PC-9 (cell line): ENCODE measurements at regions not wholly inside any gene's neighbourhood (a gene's known extent, or its start where the extent isn't known, plus 50 kb on each side); places are given as distances from the start of the nearest gene placed in this dataset.

Experiments
- BruUV-seq: library from RNA; stranded (reverse); fragments of 400-500 nt; replicated peaks from 2 replicates; lab custom pipeline; 2021; lab: Mats Ljungman, UMichigan
- CTCF ChIA-PET: fragments of 300-600 bp; sonication (Branson Sonifier 250); formaldehyde crosslinking; loops from one replicate; lab custom pipeline; 2022; ENCODE audit warnings: antibody characterized with exemption; lab: Charles Lee
- POLR2A ChIA-PET: fragments of 300-600 bp; sonication (Branson Sonifier 250); formaldehyde crosslinking; loops from one replicate; lab custom pipeline; 2022; ENCODE audit warnings: antibody characterized with exemption; ENCODE audit not compliant: unreplicated experiment; lab: Charles Lee
- DNase-seq, 2 experiments: peaks; one replicate each; pipeline versions ENCODE4 v3.0.0 to v3.0.0-alpha.2; 2015 to 2022; ENCODE audit warnings: mixed read lengths in 1 of 2
- H2AFZ ChIP-seq: fragments of 200-600 bp; sonication (generic); 2 replicates; pipeline ENCODE4 v1.8.1; 2017; ENCODE audit warnings: antibody characterized with exemption
- H3F3A ChIP-seq: fragments of 200-600 bp; sonication (generic); 2 replicates; pipeline ENCODE4 v1.8.1; 2017; ENCODE audit warnings: antibody characterized with exemption, mild to moderate bottlenecking, low read depth; ENCODE audit not compliant: insufficient read depth
- H3K27ac ChIP-seq: fragments of 200-600 bp; sonication (generic); 2 replicates; pipeline ENCODE4 v1.6.1; 2016; ENCODE audit warnings: mixed run types
- H3K27me3 ChIP-seq: fragments of 200-600 bp; sonication (generic); 2 replicates; pipeline ENCODE4 v1.6.1; 2016; ENCODE audit warnings: low read depth, mixed run types; ENCODE audit not compliant: insufficient read depth
- H3K36me3 ChIP-seq: fragments of 200-600 bp; sonication (generic); 2 replicates; pipeline ENCODE4 v1.6.1; 2016; ENCODE audit warnings: low read depth, mixed run types
- H3K4me1 ChIP-seq: fragments of 200-600 bp; sonication (generic); replicated peaks from 2 replicates; pipeline ENCODE4 v1.6.1; 2016; ENCODE audit warnings: mixed run types; ENCODE audit not compliant: insufficient read depth
- H3K4me2 ChIP-seq: fragments of 200-600 bp; sonication (generic); 2 replicates; pipeline ENCODE4 v1.6.1; 2017; ENCODE audit warnings: mixed run types
- H3K4me3 ChIP-seq: fragments of 200-600 bp; sonication (generic); 2 replicates; pipeline ENCODE4 v1.6.1; 2016; ENCODE audit warnings: mixed run types
- H3K79me2 ChIP-seq: fragments of 200-600 bp; sonication (generic); 2 replicates; pipeline ENCODE4 v1.6.1; 2017; ENCODE audit warnings: low read depth, mixed run types
- H3K9me2 ChIP-seq: fragments of 200-600 bp; sonication (generic); 2 replicates; pipeline ENCODE4 v1.8.1; 2017; ENCODE audit warnings: mild to moderate bottlenecking; ENCODE audit not compliant: insufficient read depth
- H3K9me3 ChIP-seq: fragments of 200-600 bp; sonication (generic); 2 replicates; pipeline ENCODE4 v1.8.1; 2016; ENCODE audit warnings: low read depth; ENCODE audit not compliant: insufficient read depth
- H4K20me1 ChIP-seq: fragments of 200-600 bp; sonication (generic); 2 replicates; pipeline ENCODE4 v1.8.1; 2017; ENCODE audit not compliant: insufficient read depth
- CTCF ChIP-seq: fragments of 200-600 bp; sonication (generic); conservative IDR thresholded peaks from 2 replicates; pipeline ENCODE4 v1.6.1; 2017; ENCODE audit warnings: mixed run types, antibody characterized with exemption, mild to moderate bottlenecking, moderate library complexity
- EZH2 ChIP-seq: fragments of 200-600 bp; sonication (generic); IDR thresholded peaks from 2 replicates; pipeline ENCODE4 v1.8.0; 2017; ENCODE audit warnings: antibody characterized with exemption, low read depth
- intact Hi-C: fragments of 100-400 bp; cut with micrococcal nuclease; formaldehyde crosslinking; loops from one replicate; pipeline ENCODE4 v1.10.0; 2022; ENCODE audit not compliant: unreplicated experiment

- H3K9me2 ChIP-seq: no peaks in the 10 kb centered on the region; the same call in 1 of the 2 replicates
- intact Hi-C loops: no loop called here
- H3K4me2 ChIP-seq: no peak overlapping the region
- no peaks in the 10 kb centered on the region for H3K36me3 ChIP-seq
- POLR2A ChIA-PET: no interaction called here
- DNase-seq: no peak
- no peaks in the 10 kb centered on the region for H4K20me1 ChIP-seq
- H3K4me1 ChIP-seq: no peaks in the 10 kb centered on the region
- H3K4me3 ChIP-seq: no peak overlapping the region
- no peaks in the 10 kb centered on the region for H3F3A ChIP-seq
- H2AFZ ChIP-seq: 0 out of 2 replicates have a peak overlapping the region, but pooled peaks have one; percentile 25
- H3K27ac ChIP-seq: no peak overlapping the region
- no peaks in the 10 kb centered on the region for H3K9me3 ChIP-seq
- no peaks in the 10 kb centered on the region for H3K79me2 ChIP-seq
- no peaks in the 10 kb centered on the region for H3K27me3 ChIP-seq
- CTCF ChIA-PET: interaction anchor here (0.5 kb wide), 1 partner anchor 827 kb away, joined by 4 read pairs; no protein-coding TSS in a partner anchor
- TF ChIP-seq CTCF (no peak), EZH2 (no peak)
- no TSS peak for BruUV-seq
Observed at GRCh38 chr13:104823709-104824108, 1711.8 kb downstream of the EFNB2 start.

GRCh38 chr13:104823071-104823470 lies 1712.4 kb downstream of the EFNB2 start:
- no peak overlapping the region for H3K4me3 ChIP-seq
- no peaks in the 10 kb centered on the region; the same call in 1 of the 2 replicates for H3K9me2 ChIP-seq
- H2AFZ ChIP-seq: 0 out of 2 replicates have a peak overlapping the region, but pooled peaks have one; percentile 25
- no peaks in the 10 kb centered on the region for H3K79me2 ChIP-seq
- H3K27me3 ChIP-seq: no peaks in the 10 kb centered on the region
- H3K4me2 ChIP-seq: no peak overlapping the region
- no peak overlapping the region for H3K27ac ChIP-seq
- TF ChIP-seq EZH2: no peak
- TF ChIP-seq CTCF: no peak
- POLR2A ChIA-PET: no interaction called here
- BruUV-seq: no TSS peak
- no peaks in the 10 kb centered on the region for H3K9me3 ChIP-seq
- DNase-seq: no peak
- no peaks in the 10 kb centered on the region for H3F3A ChIP-seq
- no peaks in the 10 kb centered on the region for H4K20me1 ChIP-seq
- H3K36me3 ChIP-seq: no peaks in the 10 kb centered on the region
- no peaks in the 10 kb centered on the region for H3K4me1 ChIP-seq
- intact Hi-C loops: no loop called here
- CTCF ChIA-PET: no interaction called here

- Histone ChIP-seq H3K4me1 (no peaks in the 10 kb centered on the region), H3K4me3 (no peak overlapping the region), H4K20me1 (no peaks in the 10 kb centered on the region), H3K79me2 (no peaks in the 10 kb centered on the region), H3K36me3 (no peaks in the 10 kb centered on the region), H3K4me2 (no peak overlapping the region), H3K9me3 (no peaks in the 10 kb centered on the region), H3K27ac (no peak overlapping the region), H3K9me2 (no peaks in the 10 kb centered on the region), H3F3A (no peaks in the 10 kb centered on the region), H2AFZ (no peak overlapping the region), H3K27me3 (no peaks in the 10 kb centered on the region)
- intact Hi-C loops: no loop called here
- DNase-seq: no peak
- POLR2A ChIA-PET: no interaction called here
- no peak for TF ChIP-seq EZH2
- no peak for TF ChIP-seq CTCF
- no TSS peak for BruUV-seq
- CTCF ChIA-PET: no interaction called here
Observed at GRCh38 chr13:104817271-104817670, 1718.2 kb downstream of the EFNB2 start.
